ENCODE measurements at regions not wholly inside any gene's neighbourhood (a gene's known extent, or its start where the extent isn't known, plus 50 kb on each side); places are given as distances from the start of the nearest gene placed in this dataset.

DNA sequence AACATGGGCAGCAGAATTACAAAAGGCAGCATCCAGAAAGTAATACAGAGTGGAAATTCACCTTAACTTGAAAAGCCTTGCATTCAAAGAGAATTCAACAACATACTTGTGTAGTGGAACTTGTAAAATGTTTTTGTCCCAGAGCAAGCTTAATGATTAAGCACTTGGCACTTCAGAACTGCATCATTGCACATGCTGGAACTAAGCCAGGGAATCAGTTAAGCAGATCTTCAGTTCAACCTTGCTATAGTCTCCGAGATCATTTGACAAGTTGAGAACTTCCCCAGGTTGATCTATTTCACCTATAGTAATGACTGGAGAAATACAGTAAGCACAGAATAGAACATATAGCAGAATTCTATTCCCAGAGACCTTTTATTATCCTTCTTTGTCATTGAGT lies 1337.2 kb upstream of the NXPH2 start:
- H3K4me3 ChIP-seq: no peak overlapping the region
- no peaks in the 10 kb centered on the region for H3K27me3 ChIP-seq
- intact Hi-C loops (cut with DNase I): no loop called here
- H3K4me1 ChIP-seq (ENCODE audit: insufficient read depth): no peaks in the 10 kb centered on the region
- no peak for DNase-seq
- whole genome bisulfite sequencing, 3 donors: 76 to 86% (median 81%) methylated on average over 1 of the region's 1 CpG
- TF ChIP-seq POLR2A (IDR thresholded peaks at IDR 0.05) (no peak), EP300 (IDR thresholded peaks at IDR 0.05) (no peak)
- TF ChIP-seq, protein P1, sequence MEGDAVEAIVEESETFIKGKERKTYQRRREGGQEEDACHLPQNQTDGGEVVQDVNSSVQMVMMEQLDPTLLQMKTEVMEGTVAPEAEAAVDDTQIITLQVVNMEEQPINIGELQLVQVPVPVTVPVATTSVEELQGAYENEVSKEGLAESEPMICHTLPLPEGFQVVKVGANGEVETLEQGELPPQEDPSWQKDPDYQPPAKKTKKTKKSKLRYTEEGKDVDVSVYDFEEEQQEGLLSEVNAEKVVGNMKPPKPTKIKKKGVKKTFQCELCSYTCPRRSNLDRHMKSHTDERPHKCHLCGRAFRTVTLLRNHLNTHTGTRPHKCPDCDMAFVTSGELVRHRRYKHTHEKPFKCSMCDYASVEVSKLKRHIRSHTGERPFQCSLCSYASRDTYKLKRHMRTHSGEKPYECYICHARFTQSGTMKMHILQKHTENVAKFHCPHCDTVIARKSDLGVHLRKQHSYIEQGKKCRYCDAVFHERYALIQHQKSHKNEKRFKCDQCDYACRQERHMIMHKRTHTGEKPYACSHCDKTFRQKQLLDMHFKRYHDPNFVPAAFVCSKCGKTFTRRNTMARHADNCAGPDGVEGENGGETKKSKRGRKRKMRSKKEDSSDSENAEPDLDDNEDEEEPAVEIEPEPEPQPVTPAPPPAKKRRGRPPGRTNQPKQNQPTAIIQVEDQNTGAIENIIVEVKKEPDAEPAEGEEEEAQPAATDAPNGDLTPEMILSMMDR (IDR thresholded peaks at IDR 0.05): no peak
- no peaks in the 10 kb centered on the region for H3K36me3 ChIP-seq
- H3K27ac ChIP-seq: no peak overlapping the region
- H3K9me3 ChIP-seq: no peaks in the 10 kb centered on the region

DNA sequence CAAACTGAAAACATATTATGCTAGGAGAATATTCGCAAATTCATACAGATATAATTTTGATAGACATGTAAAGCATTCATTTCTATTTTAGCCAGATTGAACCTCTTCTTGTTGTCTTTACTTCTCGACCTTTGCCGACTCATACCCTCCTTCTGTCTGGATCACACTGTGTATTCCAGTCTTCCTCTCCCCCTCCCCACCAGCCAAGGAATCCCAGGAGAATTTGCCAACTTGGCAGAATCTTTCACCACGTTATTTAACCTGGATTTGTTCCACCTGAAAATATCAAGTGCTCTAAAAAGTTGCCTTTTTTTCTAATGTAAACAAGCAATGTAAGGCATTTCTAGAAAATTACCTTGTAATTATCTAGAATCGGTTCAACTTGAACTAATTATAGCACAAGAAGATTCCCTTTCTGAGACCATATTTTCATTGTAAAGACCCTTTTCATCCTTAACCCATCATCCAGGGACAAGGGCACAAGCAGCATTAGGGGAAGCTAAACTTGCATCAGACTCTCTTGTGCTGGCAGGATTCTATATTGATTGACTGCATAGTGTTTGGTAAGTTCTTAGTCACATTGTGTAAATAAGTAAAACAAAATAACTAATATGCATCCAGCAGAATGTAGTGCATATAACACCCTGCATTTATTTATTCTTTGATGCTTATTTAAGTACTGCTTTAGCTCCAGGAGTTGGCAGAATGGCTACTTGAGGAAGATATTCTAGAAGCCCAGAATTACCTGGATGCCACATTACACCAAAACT lies 1328.7 kb upstream of the NXPH2 start:
- 58 to 64% (median 63%) methylated on average over 5 of the region's 5 CpGs for WGBS, 3 donors
- no peak overlapping the region for H3K27ac ChIP-seq
- intact Hi-C loops (cut with DNase I): no loop called here
- no peaks in the 10 kb centered on the region for H3K36me3 ChIP-seq
- TF ChIP-seq POLR2A (IDR thresholded peaks at IDR 0.05): no peak
- TF ChIP-seq, protein P1 (IDR thresholded peaks at IDR 0.05): no peak
- no peak for TF ChIP-seq EP300 (IDR thresholded peaks at IDR 0.05)
- no peak for DNase-seq
- no peaks in the 10 kb centered on the region for H3K27me3 ChIP-seq
- H3K4me1 ChIP-seq (ENCODE audit: insufficient read depth): no peaks in the 10 kb centered on the region
- no peak overlapping the region for H3K4me3 ChIP-seq
- H3K9me3 ChIP-seq: no peaks in the 10 kb centered on the region

DNA sequence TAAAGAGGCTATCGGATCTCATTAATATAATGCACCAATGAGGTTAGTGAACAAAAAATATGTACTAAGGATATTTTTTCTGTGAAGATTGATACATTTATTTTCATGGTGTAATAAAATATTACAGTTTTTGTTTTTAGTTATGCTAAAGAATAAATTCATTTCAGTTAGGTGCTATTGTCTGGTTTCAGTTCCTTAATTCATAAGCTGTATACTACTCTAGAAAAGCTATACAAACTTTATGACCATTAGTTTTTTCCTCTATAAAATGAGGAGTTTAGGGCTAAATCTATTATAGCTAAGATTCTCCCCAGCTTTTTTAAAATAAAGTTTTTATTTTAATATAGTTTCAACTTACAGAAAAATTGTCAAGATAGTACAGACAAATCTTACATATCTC lies 1311.7 kb upstream of the NXPH2 start:
- Histone ChIP-seq H3K27me3 (no peaks in the 10 kb centered on the region), H3K9me3 (no peaks in the 10 kb centered on the region), H3K36me3 (no peaks in the 10 kb centered on the region), H3K27ac (no peak overlapping the region), H3K4me3 (no peak overlapping the region), H3K4me1 (ENCODE audit: insufficient read depth) (no peaks in the 10 kb centered on the region)
- TF ChIP-seq POLR2A (IDR thresholded peaks at IDR 0.05): no peak
- 92 to 100% (median 100%) methylated on average over 1 of the region's 1 CpG for WGBS, 3 donors
- intact Hi-C loops (cut with DNase I): no loop called here
- no peak for DNase-seq

DNA sequence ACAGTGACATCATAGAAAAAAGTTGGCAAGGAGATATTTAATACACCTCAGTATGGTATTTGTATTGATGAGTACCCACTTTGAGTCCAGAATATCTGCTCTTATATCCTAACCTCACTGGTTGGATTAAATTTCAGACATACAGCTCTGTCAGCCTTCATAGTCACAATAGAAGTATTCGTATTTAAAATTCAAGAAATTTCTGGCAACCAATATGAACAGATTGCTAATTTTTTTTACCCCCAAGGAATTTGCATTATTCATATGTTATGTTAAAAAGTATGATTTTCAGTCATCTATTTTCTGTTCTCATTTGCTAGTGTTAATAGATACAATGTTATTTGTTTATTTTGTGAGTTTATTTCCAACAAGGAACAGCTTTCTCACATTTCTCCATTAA lies 1306.8 kb upstream of the NXPH2 start:
- Histone ChIP-seq H3K27ac (no peak overlapping the region), H3K27me3 (no peaks in the 10 kb centered on the region), H3K4me3 (no peak overlapping the region), H3K36me3 (no peaks in the 10 kb centered on the region), H3K9me3 (no peaks in the 10 kb centered on the region), H3K4me1 (ENCODE audit: insufficient read depth) (no peaks in the 10 kb centered on the region)
- intact Hi-C loops (cut with DNase I): no loop called here
- 80 to 89% (median 81%) methylated on average over 1 of the region's 1 CpG for WGBS, 3 donors
- TF ChIP-seq POLR2A (IDR thresholded peaks at IDR 0.05) (no peak), EP300 (IDR thresholded peaks at IDR 0.05) (no peak)
- TF ChIP-seq, protein P1 (IDR thresholded peaks at IDR 0.05): no peak
- no peak for DNase-seq

DNA sequence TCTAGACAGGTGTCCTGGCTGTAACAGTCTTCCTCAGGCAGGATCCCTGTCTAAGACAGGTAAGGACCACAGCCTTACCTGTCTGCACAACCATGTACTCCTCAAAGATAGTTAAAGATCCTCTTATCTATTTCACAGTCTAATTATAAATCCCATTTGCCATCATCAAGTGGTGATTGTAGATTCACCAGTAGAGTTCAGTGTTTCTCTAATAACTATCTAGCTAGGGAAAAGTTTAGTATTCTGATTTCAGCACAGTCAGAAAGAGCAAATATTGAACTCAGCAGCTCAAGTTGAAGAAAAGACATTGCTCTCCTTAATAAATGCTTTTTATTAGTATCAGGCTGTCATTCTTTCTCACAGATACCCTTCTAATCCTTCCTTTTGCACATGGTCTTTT lies 1305.5 kb upstream of the NXPH2 start:
- intact Hi-C loops (cut with DNase I): no loop called here
- H3K36me3 ChIP-seq: no peaks in the 10 kb centered on the region
- no peaks in the 10 kb centered on the region for H3K9me3 ChIP-seq
- no peaks in the 10 kb centered on the region for H3K4me1 ChIP-seq (ENCODE audit: insufficient read depth)
- DNase-seq: no peak
- TF ChIP-seq EP300 (IDR thresholded peaks at IDR 0.05) (no peak), POLR2A (IDR thresholded peaks at IDR 0.05) (no peak)
- TF ChIP-seq, protein P1 (IDR thresholded peaks at IDR 0.05): no peak
- H3K27me3 ChIP-seq: no peaks in the 10 kb centered on the region
- H3K4me3 ChIP-seq: no peak overlapping the region
- H3K27ac ChIP-seq: no peak overlapping the region
